A549 (cell line): ENCODE measurements at regions not wholly inside any gene's neighbourhood (a gene's known extent, or its start where the extent isn't known, plus 50 kb on each side); places are given as distances from the start of the nearest gene placed in this dataset.

Experiments
- BHLHE40 ChIP-seq: IDR thresholded peaks from 2 replicates; pipeline ENCODE4 v1.6.1; 2012; ENCODE audit warnings: low read depth, low read length, inconsistent platforms
- CBX2 ChIP-seq: fragments of 200-600 bp; sonication (generic); IDR thresholded peaks from 2 replicates; pipeline ENCODE4 v1.6.1; 2016; ENCODE audit warnings: low read depth, mild to moderate bottlenecking, borderline replicate concordance
- CTCF ChIP-seq: fragments of >200 bp; sonication (Bioruptor Twin); formaldehyde crosslinking; IDR thresholded peaks from 3 replicates; pipeline ENCODE4 v1.5.1; 2016
- EP300 ChIP-seq, 2 experiments: fragments of >200 bp; sonication (Bioruptor Twin); formaldehyde crosslinking; IDR thresholded peaks; 2 replicates in 1 of 2; 3 replicates in 1 of 2; pipeline ENCODE4 v1.6.1; 2016 to 2017
- JUN ChIP-seq, 2 experiments: fragments of >200 bp; sonication (Bioruptor Twin); formaldehyde crosslinking; IDR thresholded peaks; 2 replicates in 1 of 2; 3 replicates in 1 of 2; pipeline ENCODE4 v1.6.1; 2016 to 2017
- MYC ChIP-seq: IDR thresholded peaks from 2 replicates; pipeline ENCODE4 v1.6.1; 2012; ENCODE audit warnings: mild to moderate bottlenecking, inconsistent platforms, low read length, improper control_type of control experiment, borderline replicate concordance
- POLR2A ChIP-seq: IDR thresholded peaks from 2 replicates; pipeline ENCODE4 v1.6.1; 2012; ENCODE audit warnings: mild to moderate bottlenecking, low read length
- RFX5 ChIP-seq: fragments of 450-650 bp; IDR thresholded peaks from 2 replicates; pipeline ENCODE4 v1.7.1; 2014; ENCODE audit warnings: antibody characterized with exemption, mild to moderate bottlenecking, moderate library complexity
- TF ChIP-seq, protein P1 (sequence below): IDR thresholded peaks from 2 replicates; pipeline ENCODE4 v1.6.1; 2012
- TF ChIP-seq, protein P2 (sequence below): fragments of 250-450 bp; sonication (Bioruptor Pico); IDR thresholded peaks from 2 replicates; pipeline ENCODE4 v1.5.0; 2021; ENCODE audit warnings: mild to moderate bottlenecking, moderate library complexity, borderline replicate concordance

GRCh38 chr14:27392153-27392552 lies 794.3 kb upstream of the NOVA1 start:
- TF ChIP-seq, protein P1, sequence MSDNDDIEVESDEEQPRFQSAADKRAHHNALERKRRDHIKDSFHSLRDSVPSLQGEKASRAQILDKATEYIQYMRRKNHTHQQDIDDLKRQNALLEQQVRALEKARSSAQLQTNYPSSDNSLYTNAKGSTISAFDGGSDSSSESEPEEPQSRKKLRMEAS, result no peak
- TF ChIP-seq EP300 (IDR thresholded peaks at IDR 0.05), result no peak
- TF ChIP-seq CBX2, result no peak
- TF ChIP-seq CTCF, result no peak
- TF ChIP-seq, protein P2, sequence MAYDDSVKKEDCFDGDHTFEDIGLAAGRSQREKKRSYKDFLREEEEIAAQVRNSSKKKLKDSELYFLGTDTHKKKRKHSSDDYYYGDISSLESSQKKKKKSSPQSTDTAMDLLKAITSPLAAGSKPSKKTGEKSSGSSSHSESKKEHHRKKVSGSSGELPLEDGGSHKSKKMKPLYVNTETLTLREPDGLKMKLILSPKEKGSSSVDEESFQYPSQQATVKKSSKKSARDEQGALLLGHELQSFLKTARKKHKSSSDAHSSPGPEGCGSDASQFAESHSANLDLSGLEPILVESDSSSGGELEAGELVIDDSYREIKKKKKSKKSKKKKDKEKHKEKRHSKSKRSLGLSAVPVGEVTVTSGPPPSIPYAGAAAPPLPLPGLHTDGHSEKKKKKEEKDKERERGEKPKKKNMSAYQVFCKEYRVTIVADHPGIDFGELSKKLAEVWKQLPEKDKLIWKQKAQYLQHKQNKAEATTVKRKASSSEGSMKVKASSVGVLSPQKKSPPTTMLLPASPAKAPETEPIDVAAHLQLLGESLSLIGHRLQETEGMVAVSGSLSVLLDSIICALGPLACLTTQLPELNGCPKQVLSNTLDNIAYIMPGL (CRISPR knock-in tag), result no peak
- no peak for TF ChIP-seq RFX5
- no peak for TF ChIP-seq POLR2A
- TF ChIP-seq JUN (IDR thresholded peaks at IDR 0.05), result no peak
- TF ChIP-seq BHLHE40, result no peak
- no peak for TF ChIP-seq MYC
